Nephron (organoid): ENCODE measurements at regions not wholly inside any gene's neighbourhood (a gene's known extent, or its start where the extent isn't known, plus 50 kb on each side); places are given as distances from the start of the nearest gene placed in this dataset.

Experiments
- H3K27ac Mint-ChIP-seq, 3 experiments: 2 replicates each; pipeline ENCODE4 v1.8.0; 2020; ENCODE audit warnings: mixed read lengths in 3 of 3, mild to moderate bottlenecking in 2 of 3, moderate library complexity in 1 of 3
- H3K27me3 Mint-ChIP-seq: 2 replicates; pipeline ENCODE4 v1.8.0; 2021; ENCODE audit warnings: low read depth, mild to moderate bottlenecking, moderate library complexity, mixed read lengths
- H3K36me3 Mint-ChIP-seq: 2 replicates; pipeline ENCODE4 v1.8.0; 2020; ENCODE audit warnings: low read depth, mixed read lengths
- H3K4me1 Mint-ChIP-seq: 2 replicates; pipeline ENCODE4 v1.8.0; 2020; ENCODE audit warnings: mixed read lengths
- H3K4me3 Mint-ChIP-seq, 3 experiments: 2 replicates each; pipeline ENCODE4 v1.8.0; 2020; ENCODE audit warnings: mild to moderate bottlenecking in 3 of 3, mixed read lengths in 3 of 3, moderate library complexity in 2 of 3
- H3K9me3 Mint-ChIP-seq: 2 replicates; pipeline ENCODE4 v1.8.0; 2020; ENCODE audit warnings: mixed read lengths
- TF ChIP-seq, protein P1 (sequence below), 3 experiments: fragments of 200-600 bp; sonication (generic); IDR thresholded peaks; one replicate each; pipeline ENCODE4 v1.5.0; 2021; ENCODE audit warnings: antibody characterized with exemption in 3 of 3; ENCODE audit not compliant: unreplicated experiment in 3 of 3

GRCh38 chr20:50387996-50388332 lies 122.2 kb upstream of the PTPN1 start:
- H3K4me1 Mint-ChIP-seq: peaks cover 37% of the 10 kb centered on the region
- TF ChIP-seq, protein P1, sequence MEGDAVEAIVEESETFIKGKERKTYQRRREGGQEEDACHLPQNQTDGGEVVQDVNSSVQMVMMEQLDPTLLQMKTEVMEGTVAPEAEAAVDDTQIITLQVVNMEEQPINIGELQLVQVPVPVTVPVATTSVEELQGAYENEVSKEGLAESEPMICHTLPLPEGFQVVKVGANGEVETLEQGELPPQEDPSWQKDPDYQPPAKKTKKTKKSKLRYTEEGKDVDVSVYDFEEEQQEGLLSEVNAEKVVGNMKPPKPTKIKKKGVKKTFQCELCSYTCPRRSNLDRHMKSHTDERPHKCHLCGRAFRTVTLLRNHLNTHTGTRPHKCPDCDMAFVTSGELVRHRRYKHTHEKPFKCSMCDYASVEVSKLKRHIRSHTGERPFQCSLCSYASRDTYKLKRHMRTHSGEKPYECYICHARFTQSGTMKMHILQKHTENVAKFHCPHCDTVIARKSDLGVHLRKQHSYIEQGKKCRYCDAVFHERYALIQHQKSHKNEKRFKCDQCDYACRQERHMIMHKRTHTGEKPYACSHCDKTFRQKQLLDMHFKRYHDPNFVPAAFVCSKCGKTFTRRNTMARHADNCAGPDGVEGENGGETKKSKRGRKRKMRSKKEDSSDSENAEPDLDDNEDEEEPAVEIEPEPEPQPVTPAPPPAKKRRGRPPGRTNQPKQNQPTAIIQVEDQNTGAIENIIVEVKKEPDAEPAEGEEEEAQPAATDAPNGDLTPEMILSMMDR (IDR thresholded peaks at IDR 0.05; ENCODE audit: unreplicated experiment in 3 of 3): no peak
- H3K27me3 Mint-ChIP-seq: peaks cover 34% of the 10 kb centered on the region
- H3K4me3 Mint-ChIP-seq: no peak overlapping the region
- H3K27ac Mint-ChIP-seq: no peak overlapping the region
- no peaks in the 10 kb centered on the region for H3K36me3 Mint-ChIP-seq
- H3K9me3 Mint-ChIP-seq: no peaks in the 10 kb centered on the region

GRCh38 chr20:50388733-50389437 lies 121.3 kb upstream of the PTPN1 start:
- Mint-ChIP-seq H3K4me1 (peaks cover 29% of the 10 kb centered on the region), H3K27ac (no peak overlapping the region), H3K36me3 (no peaks in the 10 kb centered on the region), H3K9me3 (no peaks in the 10 kb centered on the region), H3K27me3 (peaks cover 34% of the 10 kb centered on the region), H3K4me3 (no peak overlapping the region)
- TF ChIP-seq, protein P1 (IDR thresholded peaks at IDR 0.05; ENCODE audit: unreplicated experiment in 3 of 3): no peak

- peaks cover 30% of the 10 kb centered on the region for H3K27me3 Mint-ChIP-seq
- H3K27ac Mint-ChIP-seq: no peak overlapping the region
- no peaks in the 10 kb centered on the region for H3K36me3 Mint-ChIP-seq
- no peak overlapping the region for H3K4me3 Mint-ChIP-seq
- no peaks in the 10 kb centered on the region for H3K9me3 Mint-ChIP-seq
- H3K4me1 Mint-ChIP-seq: peaks cover 29% of the 10 kb centered on the region
- TF ChIP-seq, protein P1 (IDR thresholded peaks at IDR 0.05; ENCODE audit: unreplicated experiment in 3 of 3): no peak
Observed at GRCh38 chr20:50389438-50389807, 120.8 kb upstream of the PTPN1 start.

- H3K36me3 Mint-ChIP-seq: no peaks in the 10 kb centered on the region
- TF ChIP-seq, protein P1 (IDR thresholded peaks at IDR 0.05; ENCODE audit: unreplicated experiment in 3 of 3): no peak
- H3K4me1 Mint-ChIP-seq: peaks cover 24% of the 10 kb centered on the region
- H3K9me3 Mint-ChIP-seq: no peaks in the 10 kb centered on the region
- H3K27ac Mint-ChIP-seq: no peak overlapping the region
- no peak overlapping the region for H3K4me3 Mint-ChIP-seq
- H3K27me3 Mint-ChIP-seq: peaks cover 31% of the 10 kb centered on the region
Observed at GRCh38 chr20:50389808-50390684, 120.1 kb upstream of the PTPN1 start.

DNA sequence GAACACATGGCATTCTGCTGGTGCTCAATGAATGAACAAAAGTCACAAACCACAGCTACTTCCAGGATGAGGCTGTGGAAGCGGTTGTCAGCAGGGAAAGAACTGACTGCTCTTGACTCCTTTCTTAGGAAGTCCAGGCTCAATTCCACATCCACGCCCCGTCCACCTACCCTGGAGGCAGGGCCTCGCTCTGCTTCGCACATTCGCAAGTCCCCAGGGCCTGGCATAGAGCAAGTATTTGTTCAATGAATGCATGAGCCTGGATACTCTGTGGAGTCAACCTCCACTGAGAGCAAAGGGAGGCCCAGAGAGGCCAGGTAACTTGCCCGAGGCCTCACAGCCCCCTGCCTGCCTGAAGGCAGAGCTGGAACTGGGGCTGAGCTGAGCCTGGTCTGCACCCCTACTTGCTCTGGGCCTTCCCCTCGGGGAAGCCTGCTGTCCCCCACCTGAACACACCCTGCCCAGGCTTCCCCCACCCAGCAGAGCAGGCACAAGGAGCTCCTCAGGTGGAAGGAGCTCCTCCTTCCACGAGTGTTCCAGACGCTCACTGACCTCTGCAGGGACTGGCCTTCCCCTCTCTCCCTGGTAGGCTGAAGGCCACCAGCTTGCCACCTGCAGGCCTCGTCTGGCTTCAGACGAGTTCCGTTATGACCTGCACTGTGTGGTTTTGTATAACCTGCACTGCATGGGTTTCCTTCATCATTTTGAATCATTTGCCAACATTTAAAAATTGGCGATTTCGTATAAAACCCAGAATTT lies 119.3 kb upstream of the PTPN1 start:
- H3K9me3 Mint-ChIP-seq: no peaks in the 10 kb centered on the region
- peaks cover 17% of the 10 kb centered on the region for H3K4me1 Mint-ChIP-seq
- H3K4me3 Mint-ChIP-seq: no peak overlapping the region
- no peaks in the 10 kb centered on the region for H3K36me3 Mint-ChIP-seq
- H3K27ac Mint-ChIP-seq: no peak overlapping the region
- TF ChIP-seq, protein P1 (IDR thresholded peaks at IDR 0.05; ENCODE audit: unreplicated experiment in 3 of 3): no peak
- peaks cover 31% of the 10 kb centered on the region for H3K27me3 Mint-ChIP-seq
